ENCODE measurements at regions not wholly inside any gene's neighbourhood (a gene's known extent, or its start where the extent isn't known, plus 50 kb on each side); places are given as distances from the start of the nearest gene placed in this dataset.

- no peak for TF ChIP-seq CTCF (IDR thresholded peaks at IDR 0.05; ENCODE audit: low read depth, low read length)
- no peak for TF ChIP-seq MYC (IDR thresholded peaks at IDR 0.05; ENCODE audit: low read depth, low read length)
- no peak for TF ChIP-seq POLR2A (IDR thresholded peaks at IDR 0.05; ENCODE audit: extremely low read depth, insufficient read length)
Observed at GRCh38 chr22:49705216-49705971, 122.3 kb downstream of the BRD1 start.

Data from NB4 (cell line).